Common myeloid progenitor, CD34-positive (primary cell): ENCODE measurements at regions not wholly inside any gene's neighbourhood (a gene's known extent, or its start where the extent isn't known, plus 50 kb on each side); places are given as distances from the start of the nearest gene placed in this dataset.

Source experiments
- CTCF ChIA-PET: fragments of 350-600 bp; sonication (Branson Sonifier 250); formaldehyde crosslinking; loops from one replicate; lab custom pipeline; 2021; ENCODE audit warnings: antibody characterized with exemption; lab: Charles Lee
- POLR2A ChIA-PET: fragments of 350-600 bp; sonication (Branson Sonifier 250); formaldehyde crosslinking; loops from one replicate; lab custom pipeline; 2021; ENCODE audit warnings: antibody characterized with exemption; lab: Charles Lee
- DNase-seq, 3 donors: peaks; one replicate each; pipeline versions ENCODE4 v3.0.0 to v3.0.0-alpha.2; 2013
- H3K27ac ChIP-seq, 2 experiments: 1 replicate in 1 of 2; 2 replicates in 1 of 2; pipeline ENCODE4 v1.7.0; 2013; ENCODE audit warnings: inconsistent platforms in 2 of 2, low read length in 2 of 2, mild to moderate bottlenecking in 2 of 2, low read depth in 1 of 2, moderate library complexity in 1 of 2; ENCODE audit not compliant: severe bottlenecking in 2 of 2, insufficient read depth in 1 of 2, poor library complexity in 1 of 2
- H3K27me3 ChIP-seq, 5 experiments: replicated peaks in 2 of 5; 1 replicate in 3 of 5; 2 replicates in 2 of 5; pipeline versions ENCODE4 v1.6.1 to v1.7.0; 2013; ENCODE audit warnings: low read length in 4 of 5, mild to moderate bottlenecking in 2 of 5, moderate library complexity in 2 of 5, inconsistent platforms in 1 of 5; ENCODE audit not compliant: insufficient read depth in 5 of 5, control insufficient read depth in 4 of 5
- H3K36me3 ChIP-seq, 4 experiments: 1 replicate in 2 of 4; 2 replicates in 2 of 4; pipeline versions ENCODE4 v1.6.1 to v1.7.0; 2013; ENCODE audit warnings: low read length in 3 of 4, control low read depth in 1 of 4, mild to moderate bottlenecking in 1 of 4; ENCODE audit not compliant: control insufficient read depth in 4 of 4, insufficient read depth in 4 of 4
- H3K4me1 ChIP-seq, 4 experiments: 1 replicate in 3 of 4; 2 replicates in 1 of 4; pipeline versions ENCODE4 v1.6.1 to v1.7.1; 2013; ENCODE audit warnings: low read length in 3 of 4, mild to moderate bottlenecking in 3 of 4, control low read depth in 1 of 4, inconsistent platforms in 1 of 4, moderate library complexity in 1 of 4; ENCODE audit not compliant: control insufficient read depth in 4 of 4, insufficient read depth in 4 of 4; ENCODE audit errors: control extremely low read depth in 1 of 4
- H3K4me3 ChIP-seq, 7 experiments: 1 replicate in 4 of 7; 2 replicates in 3 of 7; pipeline versions ENCODE4 v1.5.1 to v1.7.0; 2013; ENCODE audit warnings: mild to moderate bottlenecking in 7 of 7, low read length in 6 of 7, moderate library complexity in 6 of 7, inconsistent platforms in 2 of 7, low read depth in 2 of 7, control low read depth in 1 of 7; ENCODE audit not compliant: insufficient read depth in 4 of 7, control insufficient read depth in 1 of 7; ENCODE audit errors: extremely low read depth in 1 of 7
- H3K9me3 ChIP-seq, 5 experiments: 1 replicate in 4 of 5; 2 replicates in 1 of 5; pipeline versions ENCODE4 v1.6.1 to v1.7.1; 2013; ENCODE audit warnings: low read length in 4 of 5, mild to moderate bottlenecking in 2 of 5, inconsistent platforms in 1 of 5, low read depth in 1 of 5, moderate library complexity in 1 of 5; ENCODE audit not compliant: control insufficient read depth in 4 of 5, insufficient read depth in 2 of 5; ENCODE audit errors: control extremely low read depth in 1 of 5
- whole genome bisulfite sequencing: methylation state at CpG from one replicate; pipeline ENCODE4 v1.1.5; 2013; ENCODE audit not compliant: insufficient coverage; 5-methylcytosine and 5-hydroxymethylcytosine counted together

- CTCF ChIA-PET: no interaction called here
Measured at GRCh38 chr6:122161136-122161535, 238.3 kb upstream of the HSF2 start.

GRCh38 chr6:122165014-122165413, 234.4 kb upstream of the HSF2 start:
- Histone ChIP-seq H3K27ac (no peak overlapping the region), H3K27me3 (no peaks in the 10 kb centered on the region), H3K9me3 (no peaks in the 10 kb centered on the region), H3K4me3 (no peak overlapping the region), H3K36me3 (no peaks in the 10 kb centered on the region), H3K4me1 (no peaks in the 10 kb centered on the region)
- POLR2A ChIA-PET: no interaction called here
- 100% methylated on average over 14 of the region's 20 CpGs for WGBS
- CTCF ChIA-PET: no interaction called here
- no peak for DNase-seq

More at GRCh38 chr6:122161136-122161535, 238.3 kb upstream of the HSF2 start:
- Histone ChIP-seq H3K27me3 (no peaks in the 10 kb centered on the region), H3K36me3 (no peaks in the 10 kb centered on the region), H3K4me1 (no peaks in the 10 kb centered on the region), H3K4me3 (no peak overlapping the region), H3K9me3 (no peaks in the 10 kb centered on the region), H3K27ac (no peak overlapping the region)
- POLR2A ChIA-PET: no interaction called here
- 100% methylated on average over 2 of the region's 5 CpGs for WGBS
- DNase-seq: no peak

- H3K4me3 ChIP-seq: no peak overlapping the region
- no peaks in the 10 kb centered on the region for H3K27me3 ChIP-seq
- no peak overlapping the region for H3K27ac ChIP-seq
- 93% methylated on average over 2 of the region's 2 CpGs for WGBS
- no peaks in the 10 kb centered on the region for H3K4me1 ChIP-seq
- no peak for DNase-seq
- ChIA-PET POLR2A (no interaction called here), CTCF (no interaction called here)
- no peaks in the 10 kb centered on the region for H3K36me3 ChIP-seq
- no peaks in the 10 kb centered on the region for H3K9me3 ChIP-seq
Measured at GRCh38 chr6:122170274-122170673, 229.2 kb upstream of the HSF2 start.

GRCh38 chr6:122178988-122179387, 220.5 kb upstream of the HSF2 start:
- CTCF ChIA-PET: no interaction called here
- Histone ChIP-seq H3K36me3 (no peaks in the 10 kb centered on the region), H3K4me3 (no peak overlapping the region), H3K27me3 (no peaks in the 10 kb centered on the region), H3K27ac (no peak overlapping the region), H3K9me3 (no peaks in the 10 kb centered on the region), H3K4me1 (no peaks in the 10 kb centered on the region)
- POLR2A ChIA-PET: no interaction called here
- no peak for DNase-seq
- no CpG with 5 or more reads among the region's 2 CpGs for WGBS

- DNase-seq: no peak
- POLR2A ChIA-PET: no interaction called here
- CTCF ChIA-PET: no interaction called here
- Histone ChIP-seq H3K36me3 (no peaks in the 10 kb centered on the region), H3K27ac (no peak overlapping the region), H3K9me3 (no peaks in the 10 kb centered on the region), H3K27me3 (no peaks in the 10 kb centered on the region), H3K4me1 (no peaks in the 10 kb centered on the region), H3K4me3 (no peak overlapping the region)
- WGBS: 71% methylated on average over 1 of the region's 1 CpG
Measured at GRCh38 chr6:122180132-122180531, 219.3 kb upstream of the HSF2 start.

GRCh38 chr6:122182061-122182460, 217.4 kb upstream of the HSF2 start:
- POLR2A ChIA-PET: no interaction called here

GRCh38 chr6:122184401-122184827, 215.0 kb upstream of the HSF2 start:
- peak in 1 of 3 donors; percentile 1 for DNase-seq
- no peak overlapping the region for H3K4me3 ChIP-seq
- H3K4me1 ChIP-seq: no peaks in the 10 kb centered on the region
- no peaks in the 10 kb centered on the region for H3K36me3 ChIP-seq
- H3K27me3 ChIP-seq: no peaks in the 10 kb centered on the region
- ChIA-PET CTCF (interaction anchor here (0.7 kb wide), 1 partner anchor 33 kb away, joined by 3 read pairs; no protein-coding TSS in a partner anchor), POLR2A (no interaction called here)
- H3K27ac ChIP-seq: no peak overlapping the region
- H3K9me3 ChIP-seq: no peaks in the 10 kb centered on the region
- WGBS: 67% methylated on average over 3 of the region's 4 CpGs

More at GRCh38 chr6:122182061-122182460, 217.4 kb upstream of the HSF2 start:
- Histone ChIP-seq H3K9me3 (no peaks in the 10 kb centered on the region), H3K27ac (no peak overlapping the region), H3K36me3 (no peaks in the 10 kb centered on the region), H3K27me3 (no peaks in the 10 kb centered on the region), H3K4me3 (no peak overlapping the region), H3K4me1 (no peaks in the 10 kb centered on the region)
- DNase-seq: no peak
- CTCF ChIA-PET: no interaction called here
- WGBS: 100% methylated on average over 2 of the region's 4 CpGs
